HUDEP-2 (cell line): ENCODE measurements at regions not wholly inside any gene's neighbourhood (a gene's known extent, or its start where the extent isn't known, plus 50 kb on each side); places are given as distances from the start of the nearest gene placed in this dataset.

Source experiments
- DNase-seq, 76 experiments: peaks; one replicate each; lab custom pipeline; 2025; ENCODE audit not compliant: unreplicated experiment in 76 of 76; lab: John Stamatoyannopoulos, UW

DNA sequence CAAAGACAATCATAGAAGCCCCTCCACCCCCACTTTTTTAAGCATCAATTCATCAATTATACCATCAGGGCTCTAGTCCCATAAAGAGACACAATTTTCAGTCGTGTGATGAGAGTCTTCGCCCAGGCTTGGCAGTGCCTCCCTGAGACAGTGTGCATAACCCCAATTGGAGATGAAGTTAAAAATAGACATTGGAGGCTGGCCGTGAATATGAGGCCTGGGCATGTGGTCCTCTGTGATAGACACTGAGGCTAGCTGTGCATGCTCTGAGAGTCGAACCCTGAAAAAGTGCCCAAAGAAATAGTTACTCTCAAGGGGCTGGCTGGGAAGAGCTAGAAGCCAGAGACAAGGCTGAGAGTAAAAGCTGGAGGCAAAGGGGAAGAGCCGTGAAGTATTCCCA, 248.6 kb upstream of the NR4A3 start:
- no peak for DNase-seq

DNA sequence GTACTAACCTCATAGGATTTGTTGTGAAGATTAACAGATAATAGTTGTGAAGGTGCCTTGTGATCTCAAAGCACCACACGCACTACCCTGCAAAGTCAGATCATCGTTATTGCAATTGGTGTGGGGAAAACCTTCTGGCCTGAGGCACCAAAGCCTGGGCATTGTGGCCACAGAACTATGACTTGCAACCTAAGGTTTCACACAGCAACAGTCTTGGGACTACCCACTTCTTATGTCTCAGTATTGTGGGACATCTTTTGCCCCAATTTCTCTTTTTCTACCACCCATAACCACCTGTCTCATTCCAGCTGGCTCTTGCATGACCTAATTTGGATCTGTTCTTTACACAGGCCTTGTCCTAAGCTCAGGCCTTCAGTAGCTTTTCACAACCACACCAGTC, 247.8 kb upstream of the NR4A3 start:
- DNase-seq = no peak

DNA sequence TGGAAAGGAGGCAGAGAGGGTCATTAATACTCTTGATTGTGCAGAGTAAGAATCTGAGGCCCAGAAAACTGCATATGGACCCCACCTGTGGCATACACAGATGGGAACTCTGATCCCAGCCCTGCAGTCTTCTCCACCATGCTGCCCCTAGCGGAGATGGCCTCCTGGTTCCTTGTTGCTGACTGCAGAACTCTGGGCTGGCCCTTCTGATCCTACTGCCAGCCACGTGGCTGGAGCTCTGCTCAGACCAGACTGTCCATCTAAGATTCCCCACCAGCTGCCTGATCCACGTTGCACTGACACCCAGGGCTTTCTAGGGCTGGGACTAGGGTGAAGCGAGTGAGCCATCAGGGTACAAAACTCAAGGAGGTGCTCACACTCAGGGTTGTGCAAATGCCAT, 245.7 kb upstream of the NR4A3 start:
- DNase-seq = no peak

DNA sequence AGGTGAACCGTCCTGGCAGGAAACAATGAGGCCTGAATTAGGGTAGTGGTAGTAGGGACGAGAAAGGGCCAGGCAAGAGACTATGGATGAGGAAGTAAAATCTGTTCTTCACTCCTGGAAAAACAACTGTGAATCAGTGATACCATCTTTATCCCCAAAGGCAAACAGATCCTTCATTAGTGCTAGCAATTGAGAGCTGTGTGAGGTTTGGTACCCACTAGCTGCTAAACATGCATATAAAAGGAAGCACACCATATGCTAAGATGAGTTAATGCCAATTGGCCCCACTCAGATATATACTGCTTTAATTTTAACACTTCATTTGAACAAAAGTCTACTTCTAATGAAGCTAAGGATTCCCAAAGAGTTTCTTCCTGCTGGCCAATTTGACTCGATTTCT, 244.8 kb upstream of the NR4A3 start:
- no peak for DNase-seq

DNA sequence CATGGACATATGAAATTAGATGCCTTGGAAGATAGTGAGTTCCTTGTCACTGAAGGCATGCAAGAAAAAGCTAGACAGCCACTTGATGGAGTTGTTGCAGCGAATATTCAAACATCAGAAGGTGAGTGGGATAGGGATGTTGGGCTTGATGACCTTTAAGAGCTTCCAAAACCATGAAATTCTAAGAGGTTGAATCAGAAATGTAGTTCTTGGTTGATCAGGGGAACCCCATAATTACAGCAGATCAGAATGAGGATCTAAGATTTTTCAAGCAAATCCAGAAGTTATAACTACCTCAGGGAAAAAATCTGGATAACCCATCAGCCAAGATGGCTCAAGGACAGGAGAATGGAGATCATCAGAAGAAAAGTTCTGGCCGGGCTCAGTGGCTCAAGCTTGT, 244.3 kb upstream of the NR4A3 start:
- no peak for DNase-seq

DNA sequence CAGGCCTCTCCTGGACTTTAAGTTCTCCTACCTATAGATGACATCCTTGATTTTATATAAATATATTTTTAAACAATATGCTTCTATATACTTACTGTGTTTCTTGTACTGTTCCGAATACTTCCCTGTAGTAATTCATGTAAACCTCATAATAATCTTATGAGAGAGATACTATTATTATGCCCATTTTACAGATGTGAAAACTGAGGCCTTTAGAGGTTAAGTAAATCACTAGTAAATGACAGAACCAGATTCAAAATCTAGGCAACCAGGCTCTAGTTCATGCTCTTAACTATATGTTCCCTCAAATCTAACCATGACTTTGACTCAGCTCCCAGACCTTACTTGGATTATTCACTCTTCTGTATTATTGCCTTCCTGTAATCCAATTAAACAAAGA, 243.0 kb upstream of the NR4A3 start:
- no peak for DNase-seq

DNA sequence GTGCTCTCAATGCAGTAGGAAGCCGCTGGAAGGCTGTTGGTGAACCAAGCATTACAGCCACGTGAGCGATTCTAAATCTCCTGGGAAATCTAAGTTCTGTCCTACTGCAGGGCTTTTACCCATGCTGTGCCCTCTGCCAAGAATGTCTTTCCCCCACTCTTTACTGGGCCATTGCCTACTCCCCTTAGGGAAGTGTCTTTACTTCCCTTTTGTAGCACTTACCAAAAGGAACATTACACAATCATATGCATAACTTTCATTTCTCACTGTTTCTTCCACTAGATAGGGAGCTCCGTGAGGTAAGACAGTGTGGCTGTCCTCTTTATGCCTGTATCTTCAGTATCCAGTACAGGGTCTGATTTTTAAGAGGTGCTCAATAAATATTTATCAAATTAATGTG, 241.7 kb upstream of the NR4A3 start:
- DNase-seq = no peak

DNA sequence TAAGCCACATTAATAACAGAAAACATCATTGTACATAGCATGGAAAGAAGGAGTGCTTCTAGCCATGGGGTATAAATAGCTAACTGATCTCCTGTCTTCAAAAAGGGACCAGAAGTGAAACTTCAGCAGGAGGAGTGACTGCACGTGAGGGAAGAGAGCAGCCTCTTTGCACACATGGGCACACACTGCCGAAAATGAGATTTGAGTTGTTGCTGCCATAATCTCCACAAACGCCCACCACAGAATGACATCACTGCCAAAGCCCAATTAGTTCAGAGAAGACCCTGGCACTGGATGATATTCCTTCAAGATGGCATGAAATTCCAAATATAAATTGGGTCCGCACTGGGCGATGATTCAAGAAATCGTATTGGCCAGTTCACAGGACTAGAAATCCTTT, 238.9 kb upstream of the NR4A3 start:
- DNase-seq = no peak

DNA sequence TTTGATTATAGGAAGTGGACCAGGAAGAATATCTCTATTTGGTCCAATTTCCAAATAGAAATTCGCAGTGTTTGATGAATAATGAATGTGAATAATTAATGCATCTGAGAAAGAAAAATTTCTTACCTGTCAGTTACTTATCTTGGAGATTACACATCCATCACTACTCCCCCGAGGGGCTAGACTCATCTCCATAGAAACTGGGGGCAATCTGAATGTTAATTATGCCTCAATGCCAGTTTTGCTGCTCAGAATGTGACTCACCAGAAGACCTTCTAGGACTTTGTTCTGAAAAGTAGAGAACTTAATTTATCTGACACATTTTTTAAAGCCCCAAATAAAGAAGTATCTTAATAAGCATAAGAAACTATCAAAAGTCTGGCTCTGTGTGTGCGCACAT, 233.4 kb upstream of the NR4A3 start:
- no peak for DNase-seq

DNA sequence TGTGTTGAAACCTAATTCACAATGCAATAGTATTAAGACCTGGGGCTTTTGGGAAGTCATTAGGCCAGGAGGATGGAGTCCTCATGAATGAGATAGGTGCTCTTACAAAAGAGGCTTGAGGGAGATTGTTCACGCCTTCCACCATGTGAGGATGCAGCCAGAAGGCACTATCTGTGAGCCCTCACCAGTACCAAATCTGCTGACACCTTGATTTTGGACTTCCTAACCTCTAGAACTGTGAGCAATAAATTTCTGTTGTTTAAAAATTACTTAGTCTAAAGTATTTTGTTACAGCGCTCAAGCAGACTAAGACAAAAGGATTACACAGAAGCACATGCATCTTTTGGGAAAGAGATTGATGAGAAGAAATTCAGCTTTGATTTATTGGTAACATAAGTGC, 232.9 kb upstream of the NR4A3 start:
- no peak for DNase-seq

DNA sequence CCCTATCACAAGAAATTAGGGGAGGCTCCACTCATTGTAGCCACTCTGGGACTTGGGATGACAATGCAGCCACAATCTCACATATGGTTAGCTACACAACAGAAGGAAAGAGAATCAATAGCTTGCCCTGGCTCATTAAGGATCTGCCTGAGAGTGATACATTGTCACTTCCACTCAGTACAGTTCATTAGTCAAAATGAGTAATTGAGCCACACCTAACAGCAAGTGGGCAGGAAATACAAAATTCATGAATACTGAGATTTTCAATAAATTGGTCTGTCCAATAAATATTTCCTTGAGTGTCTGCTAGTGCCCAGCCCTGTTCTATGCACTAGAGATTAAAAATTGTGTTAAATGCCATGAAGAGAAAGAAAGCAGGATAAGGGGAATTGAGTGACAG, 231.3 kb upstream of the NR4A3 start:
- DNase-seq = no peak

DNA sequence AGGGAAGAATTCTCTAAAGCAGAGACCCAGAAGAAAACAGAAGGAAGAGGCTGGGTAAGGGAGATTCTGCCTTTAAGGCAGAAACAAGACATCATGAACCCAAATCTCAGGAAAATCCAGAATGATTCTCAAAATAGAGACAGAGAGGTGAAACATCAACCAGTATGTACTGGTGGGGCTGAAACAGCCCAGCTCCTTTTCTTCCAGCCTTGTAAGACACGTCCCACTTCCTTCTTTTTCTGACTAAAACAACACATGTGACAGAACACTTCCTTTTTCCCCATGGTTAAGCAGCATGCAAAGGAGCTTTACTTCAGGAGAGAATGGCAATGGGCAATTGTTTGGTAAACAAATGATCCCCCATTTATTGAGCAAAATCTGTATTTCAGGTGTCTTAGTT, 230.8 kb upstream of the NR4A3 start:
- no peak for DNase-seq

DNA sequence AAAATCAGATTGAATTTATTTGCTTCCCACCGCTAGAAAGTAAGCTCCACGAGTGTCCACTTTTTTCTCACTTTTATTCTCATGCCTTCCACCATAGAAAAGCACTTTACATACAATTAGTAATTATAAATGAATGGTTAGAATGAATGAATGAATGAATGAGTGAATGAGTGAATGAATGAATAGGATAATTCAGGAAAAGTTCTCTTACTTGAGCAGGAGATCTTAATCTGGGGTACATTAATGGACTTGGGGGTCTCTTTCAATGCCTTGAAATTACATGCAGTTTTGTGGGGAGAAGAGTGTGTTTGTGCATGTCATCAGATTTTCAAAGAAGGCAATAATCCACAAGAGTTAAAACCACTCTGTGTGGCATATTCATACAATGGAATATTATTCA, 229.9 kb upstream of the NR4A3 start:
- no peak for DNase-seq

DNA sequence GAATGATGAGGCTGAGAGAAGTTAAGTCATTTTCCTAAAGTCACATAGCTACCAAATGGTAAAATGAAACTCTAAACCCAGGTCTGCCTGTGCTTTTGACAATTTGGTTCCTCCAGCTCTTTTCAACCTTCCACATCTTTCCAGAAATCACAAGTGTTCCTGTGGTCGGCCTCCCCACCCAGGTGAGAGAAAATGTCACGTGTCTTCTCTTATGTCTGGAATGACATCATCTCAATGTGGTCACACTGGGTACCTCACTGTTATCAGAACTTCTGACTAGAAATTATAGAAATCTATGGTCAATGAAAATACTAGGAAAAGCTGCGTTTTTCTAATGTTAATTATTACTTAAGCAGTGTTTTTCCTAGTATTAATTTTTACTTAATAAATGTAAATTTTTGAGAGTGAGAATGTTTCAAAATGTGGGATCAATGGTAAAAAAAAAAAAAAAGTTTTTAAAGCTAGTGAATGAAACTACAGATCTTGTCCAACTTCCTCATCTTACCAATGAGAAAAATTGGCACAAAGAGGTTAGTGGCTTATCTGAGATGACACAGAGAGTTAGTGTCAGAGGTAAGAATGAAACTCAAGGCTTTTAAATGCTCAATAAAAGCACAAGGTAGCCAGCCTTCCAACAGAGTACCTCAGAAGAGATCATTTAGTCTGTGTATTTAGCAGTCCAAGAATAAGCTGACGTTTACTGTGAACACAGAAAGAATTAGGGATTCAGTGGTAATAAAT, 228.7 kb upstream of the NR4A3 start:
- no peak for DNase-seq

DNA sequence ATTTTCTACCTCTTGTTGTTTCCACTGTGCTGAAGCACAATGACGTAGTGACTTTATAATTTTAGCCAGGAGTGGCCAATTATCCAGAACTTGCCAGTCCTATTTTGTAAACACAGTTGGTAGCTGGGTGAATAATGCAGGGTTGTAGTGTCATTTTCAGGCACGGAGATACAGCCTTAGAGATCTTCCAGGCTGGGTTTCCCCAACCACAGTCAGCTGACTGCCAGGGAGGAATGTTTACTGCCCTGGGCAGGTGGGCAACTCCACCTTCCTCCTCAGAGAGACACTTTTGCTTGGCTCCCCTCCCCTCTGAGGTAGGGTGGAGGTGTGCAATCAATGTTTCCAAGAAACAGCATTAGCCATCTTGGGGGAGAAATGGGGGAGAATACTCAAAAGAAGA, 228.1 kb upstream of the NR4A3 start:
- DNase-seq = no peak

DNA sequence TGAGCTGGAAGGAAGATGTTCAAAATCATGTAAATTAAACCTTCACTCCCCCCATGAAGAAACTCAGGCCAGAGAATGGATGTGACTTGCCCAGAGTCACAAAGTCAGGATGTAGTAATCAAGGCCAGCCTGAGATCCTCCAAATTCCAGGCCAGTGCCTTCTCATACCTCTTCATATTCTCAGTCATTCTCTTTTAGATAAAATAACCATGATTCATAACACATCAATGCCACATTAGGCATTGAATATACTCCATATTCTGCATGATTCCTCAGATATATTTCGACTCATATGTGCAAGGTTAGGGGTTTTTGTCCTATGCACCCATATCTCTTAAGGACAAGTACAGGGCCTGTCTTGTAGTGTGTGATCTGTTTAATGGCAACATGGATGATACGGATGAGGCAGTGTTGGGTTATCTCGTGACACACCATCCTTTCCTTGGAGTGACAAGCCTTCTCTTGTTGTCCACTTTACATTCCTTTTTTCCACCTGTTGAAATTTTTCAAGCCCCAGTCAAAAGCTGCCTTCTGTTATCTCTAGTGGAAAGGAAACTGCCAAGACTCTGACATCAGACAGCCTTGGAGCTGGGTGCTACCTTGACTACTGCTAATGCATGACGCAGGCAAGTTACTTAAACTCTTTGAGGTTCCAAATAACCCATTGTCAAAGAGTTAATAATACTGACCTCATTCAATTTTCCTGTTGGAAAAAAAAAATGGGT, 227.5 kb upstream of the NR4A3 start:
- no peak for DNase-seq

DNA sequence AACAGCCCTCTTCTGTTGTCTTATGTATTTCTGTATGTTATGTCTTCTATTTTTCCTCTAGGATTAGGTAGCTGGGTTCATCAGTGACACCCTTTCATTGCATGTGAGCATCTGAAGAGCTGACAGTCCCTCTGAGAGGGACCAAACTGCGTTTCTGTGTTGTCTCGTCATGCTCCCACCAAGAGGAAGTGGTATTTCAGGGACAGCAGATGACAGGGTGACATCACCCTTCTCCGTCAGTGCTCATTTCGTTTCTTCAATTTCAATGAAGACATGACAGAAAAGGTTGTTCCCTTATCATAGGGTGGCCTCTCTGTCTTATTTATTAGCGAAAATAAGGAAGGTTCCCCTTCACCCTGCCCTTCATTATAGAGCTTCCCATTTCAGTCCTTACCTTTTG, 225.9 kb upstream of the NR4A3 start:
- DNase-seq = no peak

DNA sequence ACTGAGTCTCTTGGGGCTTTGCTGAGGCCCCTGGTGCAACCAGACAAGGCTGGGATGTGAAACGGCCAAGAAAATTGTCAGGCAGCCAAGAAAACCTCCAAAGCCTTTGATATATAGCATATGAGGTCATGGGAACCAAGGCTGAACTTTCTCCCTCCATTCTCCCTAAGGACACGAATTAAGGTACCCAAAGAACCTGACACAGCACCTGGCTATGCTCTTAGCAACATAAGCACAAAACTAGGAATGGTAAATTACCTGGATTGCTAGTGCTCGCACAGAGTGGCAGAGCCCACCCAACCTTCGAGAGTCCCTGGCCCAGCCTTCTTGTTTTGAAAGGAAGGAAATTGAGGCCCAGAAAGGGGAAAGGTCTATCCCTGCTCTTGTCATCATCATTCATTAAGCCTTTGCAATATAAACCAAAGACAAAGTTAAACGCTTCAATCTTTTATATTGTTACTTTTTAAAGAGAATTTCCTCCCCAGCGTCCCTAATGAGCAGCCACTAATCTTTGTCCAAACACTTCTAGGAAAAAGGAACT, 220.0 kb upstream of the NR4A3 start:
- no peak for DNase-seq

DNA sequence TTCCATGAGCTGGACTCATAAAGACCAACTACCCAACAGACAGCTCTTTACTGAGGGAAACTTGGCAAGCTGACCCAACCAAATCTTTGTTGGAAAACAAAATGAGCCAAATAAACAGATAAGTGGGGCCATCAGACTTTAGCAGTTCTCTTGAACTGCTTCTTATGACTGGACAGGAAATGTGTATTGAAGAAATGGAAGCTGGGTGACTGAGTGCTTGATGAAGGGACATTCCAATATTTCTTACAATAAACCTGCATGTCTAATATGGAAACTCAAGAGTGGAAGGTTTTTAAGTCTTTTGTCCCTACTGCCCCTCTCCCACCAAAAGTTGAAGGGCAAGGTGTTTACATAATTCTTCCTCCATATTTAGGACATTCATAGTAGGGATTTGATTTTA, 218.8 kb upstream of the NR4A3 start:
- DNase-seq = no peak

DNA sequence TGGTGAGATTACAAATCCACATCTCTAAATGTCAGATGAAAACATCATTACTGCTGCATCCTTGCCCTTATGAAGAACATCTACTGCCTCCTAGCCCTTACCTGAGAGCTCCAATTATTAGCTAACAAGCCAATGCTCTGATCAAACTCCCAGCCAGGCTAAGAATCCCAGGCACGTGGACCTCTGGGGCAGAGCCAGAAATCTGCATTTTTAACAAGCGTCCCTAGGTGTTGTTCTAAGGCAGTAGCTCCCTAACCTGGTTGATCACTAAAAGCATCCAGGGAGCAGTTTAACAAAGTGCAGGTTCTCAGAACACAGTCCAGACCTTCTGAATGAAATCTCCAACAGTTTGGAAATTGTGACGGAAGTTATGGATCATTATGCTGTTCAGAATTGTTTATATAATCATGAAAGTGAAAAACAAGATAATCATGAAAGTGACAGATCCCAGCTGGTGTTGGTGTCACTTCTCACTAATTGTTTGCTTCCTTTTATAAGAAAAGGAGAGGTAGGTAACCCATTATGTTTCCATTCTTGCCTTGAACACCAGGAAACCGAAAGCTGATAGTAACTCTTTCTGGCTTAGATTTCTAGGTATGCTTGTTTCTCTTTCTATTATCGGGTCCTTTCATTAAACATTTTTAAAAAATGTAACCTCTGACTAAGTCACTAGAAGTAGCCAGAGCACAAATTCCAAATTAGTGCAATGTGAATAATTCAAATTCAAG, 216.5 kb upstream of the NR4A3 start:
- DNase-seq = no peak

DNA sequence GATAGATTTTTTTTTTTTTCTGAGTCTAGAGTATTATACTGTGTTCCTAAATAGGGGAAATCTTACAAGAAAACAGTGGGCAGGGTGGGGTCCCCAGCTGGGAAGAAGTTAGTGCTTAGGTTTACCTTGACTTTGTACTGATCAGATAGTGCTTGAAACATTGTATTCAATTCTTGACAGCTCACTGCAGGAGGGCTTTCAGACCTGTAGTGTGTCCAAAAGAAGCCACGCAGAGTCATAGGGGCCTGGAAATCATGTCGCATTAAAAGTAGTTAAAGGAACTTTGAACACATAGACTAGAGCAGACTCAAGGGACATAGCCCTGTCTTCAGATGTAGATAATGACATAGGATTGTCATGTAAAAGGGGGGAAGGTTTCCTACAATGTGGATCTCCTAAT, 215.4 kb upstream of the NR4A3 start:
- DNase-seq = no peak

DNA sequence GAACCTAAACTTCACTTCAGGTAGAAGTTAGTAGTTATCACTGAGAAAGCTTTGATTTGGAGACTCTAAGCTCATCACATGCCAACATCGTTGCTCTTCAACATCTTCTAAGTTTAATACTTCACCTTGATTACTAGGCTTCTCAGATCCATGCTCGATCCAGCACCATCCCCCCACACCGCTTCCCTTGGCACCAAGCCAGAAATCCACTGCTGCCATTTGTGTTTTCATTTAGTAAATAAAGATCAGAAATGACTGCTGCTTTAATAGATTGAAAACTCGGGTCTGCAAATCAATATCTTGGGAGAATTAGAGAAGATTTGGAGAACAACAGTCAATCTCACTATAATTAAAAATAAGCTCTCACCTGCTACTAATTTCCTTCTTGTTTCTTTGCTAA, 214.7 kb upstream of the NR4A3 start:
- no peak for DNase-seq
